Heart right ventricle (tissue), 16 donors: ENCODE measurements at regions not wholly inside any gene's neighbourhood (a gene's known extent, or its start where the extent isn't known, plus 50 kb on each side); places are given as distances from the start of the nearest gene placed in this dataset.
"Not testable (repeated sequence)": the region's sequence is repeated elsewhere in the genome, so short reads cannot be mapped to it uniquely, and the experiment has no call there.

ENCODE experiments used
- ATAC-seq, 8 donors: fragments of 200-7000 bp; cut with Tn5 transposase; one replicate each; pipeline ENCODE4 v1.9.1; 2020; ENCODE audit warnings: mild to moderate bottlenecking in 8 of 8, moderate library complexity in 8 of 8, moderate number of reproducible peaks in 1 of 8
- DNase-seq, 2 donors: peaks; one replicate each; pipeline ENCODE4 v3.0.0-alpha.2; 2020
- H3K27ac ChIP-seq, 10 donors: fragments of 200-600 bp; sonication (generic) in 2 of 10; one replicate each; pipeline versions ENCODE4 v1.5.0 to v1.8.0; 2020 to 2022; ENCODE audit warnings: mild to moderate bottlenecking in 3 of 10
- H3K27me3 ChIP-seq, 7 donors: fragments of 200-600 bp; one replicate each; pipeline ENCODE4 v1.8.0; 2021 to 2022; ENCODE audit warnings: mild to moderate bottlenecking in 2 of 7
- H3K36me3 ChIP-seq, 9 donors: fragments of 200-600 bp; sonication (generic) in 1 of 9; one replicate each; pipeline versions ENCODE4 v1.5.0 to v1.8.0; 2020 to 2022; ENCODE audit warnings: mild to moderate bottlenecking in 2 of 9
- H3K4me1 ChIP-seq, 9 donors: fragments of 200-600 bp; sonication (generic) in 1 of 9; one replicate each; pipeline versions ENCODE4 v1.5.0 to v1.8.0; 2020 to 2022; ENCODE audit warnings: mild to moderate bottlenecking in 4 of 9
- H3K4me3 ChIP-seq, 10 donors: fragments of 200-600 bp; sonication (generic) in 2 of 10; one replicate each; pipeline versions ENCODE4 v1.5.0 to v1.8.0; 2020 to 2022; ENCODE audit warnings: mild to moderate bottlenecking in 7 of 10, moderate library complexity in 2 of 10
- H3K9me3 ChIP-seq, 11 donors: fragments of 200-600 bp in 10 of 11; sonication (generic) in 2 of 11; one replicate each; pipeline versions ENCODE4 v1.5.0 to v1.8.0; 2013 to 2022; ENCODE audit warnings: mild to moderate bottlenecking in 2 of 11, control low read depth in 1 of 11, moderate library complexity in 1 of 11
- WGBS, 2 donors: extraction: QIAGEN DNeasy Blood & Tissue Kit; methylation state at CpG; one replicate each; pipeline ENCODE4 v1.1.7; 2013; ENCODE audit warnings: inconsistent platforms in 1 of 2; 5-methylcytosine and 5-hydroxymethylcytosine counted together
- intact Hi-C, 10 donors: fragments of 100-400 bp; cut with DNase I; formaldehyde crosslinking; loops; one replicate each; pipeline versions ENCODE4 v1.11.1 to v1.14.2; 2022
- TF ChIP-seq, protein P1 (sequence below), 9 donors: fragments of 200-600 bp; sonication (generic) in 2 of 9; IDR thresholded peaks; one replicate each; pipeline versions ENCODE4 v1.5.0 to v1.8.0; 2021 to 2022; ENCODE audit warnings: antibody characterized with exemption in 9 of 9, mild to moderate bottlenecking in 5 of 9, moderate library complexity in 1 of 9
- donor health status: Arrhythmogenic right ventricular cardiomyopathy.
- donor health status: ischemic (EF 13 %, LVEDD 7.1; RV severe dilation, severe dysfunction).
- donor health status: healthy with polysubstance abuse.
- donor health status: DM: no; HTN: yes; CAD: no.
- donor health status: DM: no; HTN: no; CAD: no.
- donor health status: ischemic (EF 25% LVEDD 6.9; RV normal size, moderate dysfunction).
- donor health status: ischemic (EF 25% LVEDD 5.7; RV mildly dilated, moderate dysfunction).
- donor health status: healthy.
- donor health status: DM: yes; HTN: yes; CAD: no.
- donor health status: Ischemic cardiomyopathy.
- donor health status: ischemic (EF 35%, LVEDD 5.7; RV mildly dilated, moderate dysfunction).
- donor health status: nonischemic (EF 11% LVEDD 7.7; RV severe dilation, severe dysfunction).
- donor health status: DM: yes; HTN: yes; CAD: no.
- donor health status: PGD.
- donor health status: ischemic (EF 29% LVEDD 5.4; RV normal size, mild dysfunction).
- donor health status: nonischemic (EF 23%, LVEDD 6.1; RV moderate dilation, normal function).

- no peaks in the 10 kb centered on the region for H3K36me3 ChIP-seq
- H3K9me3 ChIP-seq: peaks cover 0 to 31% (median 0%) of the 10 kb centered on the region in 11 donors
- DNase-seq (no peak), ATAC-seq (no peak)
- TF ChIP-seq, protein P1, sequence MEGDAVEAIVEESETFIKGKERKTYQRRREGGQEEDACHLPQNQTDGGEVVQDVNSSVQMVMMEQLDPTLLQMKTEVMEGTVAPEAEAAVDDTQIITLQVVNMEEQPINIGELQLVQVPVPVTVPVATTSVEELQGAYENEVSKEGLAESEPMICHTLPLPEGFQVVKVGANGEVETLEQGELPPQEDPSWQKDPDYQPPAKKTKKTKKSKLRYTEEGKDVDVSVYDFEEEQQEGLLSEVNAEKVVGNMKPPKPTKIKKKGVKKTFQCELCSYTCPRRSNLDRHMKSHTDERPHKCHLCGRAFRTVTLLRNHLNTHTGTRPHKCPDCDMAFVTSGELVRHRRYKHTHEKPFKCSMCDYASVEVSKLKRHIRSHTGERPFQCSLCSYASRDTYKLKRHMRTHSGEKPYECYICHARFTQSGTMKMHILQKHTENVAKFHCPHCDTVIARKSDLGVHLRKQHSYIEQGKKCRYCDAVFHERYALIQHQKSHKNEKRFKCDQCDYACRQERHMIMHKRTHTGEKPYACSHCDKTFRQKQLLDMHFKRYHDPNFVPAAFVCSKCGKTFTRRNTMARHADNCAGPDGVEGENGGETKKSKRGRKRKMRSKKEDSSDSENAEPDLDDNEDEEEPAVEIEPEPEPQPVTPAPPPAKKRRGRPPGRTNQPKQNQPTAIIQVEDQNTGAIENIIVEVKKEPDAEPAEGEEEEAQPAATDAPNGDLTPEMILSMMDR (IDR thresholded peaks at IDR 0.05): no peak
- H3K27me3 ChIP-seq: no peaks in the 10 kb centered on the region
- intact Hi-C loops: no loop called here
- no peak overlapping the region for H3K4me3 ChIP-seq
- H3K27ac ChIP-seq: no peak overlapping the region
- no peaks in the 10 kb centered on the region for H3K4me1 ChIP-seq
- WGBS, 2 donors: 85 to 90% methylated on average over 15 of the region's 15 CpGs
Observed at GRCh38 chr18:29361843-29362242, 1184.9 kb upstream of the CDH2 start.

- intact Hi-C loops, H3K4me3 ChIP-seq, ATAC-seq, H3K27ac ChIP-seq, H3K4me1 ChIP-seq, DNase-seq, H3K36me3 ChIP-seq, H3K27me3 ChIP-seq: not testable (repeated sequence)
- H3K9me3 ChIP-seq: peaks cover 0 to 24% (median 0%) of the 10 kb centered on the region in 11 donors
- 81 to 86% methylated on average over 4 of the region's 4 CpGs for WGBS, 2 donors
Observed at GRCh38 chr18:29360659-29361058, 1183.7 kb upstream of the CDH2 start.

GRCh38 chr18:29359222-29359621 is 1182.3 kb upstream of the CDH2 start:
- intact Hi-C loops, H3K4me3 ChIP-seq, ATAC-seq, H3K27ac ChIP-seq, H3K27me3 ChIP-seq, H3K4me1 ChIP-seq, DNase-seq, H3K36me3 ChIP-seq: not testable (repeated sequence)
- H3K9me3 ChIP-seq: peaks cover 0 to 29% (median 0%) of the 10 kb centered on the region in 11 donors

DNA sequence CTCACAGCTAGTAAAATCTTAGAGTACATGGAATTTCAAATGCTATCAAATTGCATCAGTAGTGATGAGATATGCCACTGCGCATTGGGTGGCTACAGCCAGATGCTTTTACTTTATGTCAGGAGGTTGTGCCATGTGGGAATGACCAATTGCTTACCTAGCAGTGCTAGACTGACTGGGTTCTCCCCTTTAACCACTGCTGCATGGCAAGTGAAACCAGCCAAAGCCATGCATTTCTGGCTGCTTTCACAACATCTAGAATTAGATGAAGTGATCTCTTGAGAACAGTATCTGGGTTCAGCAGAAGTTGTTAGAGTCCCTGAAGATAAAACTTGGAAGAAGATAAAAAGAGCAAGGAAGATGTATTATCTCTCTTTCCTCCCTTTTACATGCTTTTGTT is 1174.2 kb upstream of the CDH2 start:
- DNase-seq (no peak), ATAC-seq (no peak)
- Histone ChIP-seq H3K27ac (no peak overlapping the region), H3K9me3 (peaks cover 0 to 22% (median 0%) of the 10 kb centered on the region in 11 donors), H3K27me3 (no peaks in the 10 kb centered on the region), H3K4me3 (no peak overlapping the region), H3K36me3 (no peaks in the 10 kb centered on the region), H3K4me1 (no peaks in the 10 kb centered on the region)
- WGBS, 2 donors: 90 to 98% methylated on average over 1 of the region's 1 CpG
- intact Hi-C loops: no loop called here
- TF ChIP-seq, protein P1 (IDR thresholded peaks at IDR 0.05): no peak

- Histone ChIP-seq H3K36me3 (no peaks in the 10 kb centered on the region), H3K9me3 (peaks cover 0 to 35% (median 7%) of the 10 kb centered on the region in 11 donors), H3K4me3 (no peak overlapping the region), H3K4me1 (no peaks in the 10 kb centered on the region), H3K27ac (no peak overlapping the region), H3K27me3 (no peaks in the 10 kb centered on the region)
- DNase-seq (no peak), ATAC-seq (no peak)
- WGBS, 2 donors: 68 to 77% methylated on average over 2 of the region's 2 CpGs
- TF ChIP-seq, protein P1 (IDR thresholded peaks at IDR 0.05): no peak
- intact Hi-C loops: no loop called here
Observed at GRCh38 chr18:29328932-29329331, 1152.0 kb upstream of the CDH2 start.
